Chondrocyte (in vitro differentiated cells): ENCODE measurements at regions not wholly inside any gene's neighbourhood (a gene's known extent, or its start where the extent isn't known, plus 50 kb on each side); places are given as distances from the start of the nearest gene placed in this dataset.

ENCODE experiments used
- DNase-seq: peaks from one replicate; pipeline ENCODE4 v3.0.0; 2021; ENCODE audit warnings: mixed read lengths, low spot score
- H3K27ac Mint-ChIP-seq: one replicate; pipeline ENCODE4 v1.8.0; 2021; ENCODE audit warnings: mild to moderate bottlenecking, moderate library complexity, mixed read lengths; ENCODE audit not compliant: unreplicated experiment
- H3K27me3 Mint-ChIP-seq: 2 replicates; pipeline ENCODE4 v1.8.0; 2021; ENCODE audit warnings: low read depth, mixed read lengths
- H3K36me3 Mint-ChIP-seq: 2 replicates; pipeline ENCODE4 v1.8.0; 2021; ENCODE audit warnings: low read depth, mixed read lengths
- H3K4me1 Mint-ChIP-seq: 2 replicates; pipeline ENCODE4 v1.8.0; 2021; ENCODE audit warnings: low read depth, mild to moderate bottlenecking, mixed read lengths
- H3K4me3 Mint-ChIP-seq: one replicate; pipeline ENCODE4 v1.8.0; 2021; ENCODE audit warnings: mild to moderate bottlenecking, moderate library complexity, mixed read lengths; ENCODE audit not compliant: unreplicated experiment
- H3K9me3 Mint-ChIP-seq: 2 replicates; pipeline ENCODE4 v1.8.0; 2021; ENCODE audit warnings: low read depth, mixed read lengths
- CTCF ChIP-seq: fragments of 200-600 bp; sonication (generic); IDR thresholded peaks from 2 replicates; pipeline ENCODE4 v1.5.0; 2021; ENCODE audit warnings: antibody characterized with exemption, mild to moderate bottlenecking, moderate library complexity

- peaks cover 28% of the 10 kb centered on the region for H3K27me3 Mint-ChIP-seq
- no peak overlapping the region for H3K27ac Mint-ChIP-seq
These were observed 56.9 kb upstream of the ALDH1A1 start for GRCh38 chr9:73009649-73010288.

GRCh38 chr9:73007966-73008672 is 55.3 kb upstream of the ALDH1A1 start:
- Mint-ChIP-seq H3K4me3 (no peak overlapping the region), H3K9me3 (no peaks in the 10 kb centered on the region), H3K27ac (no peak overlapping the region), H3K4me1 (peaks cover 7% of the 10 kb centered on the region), H3K27me3 (peaks cover 32% of the 10 kb centered on the region), H3K36me3 (no peaks in the 10 kb centered on the region)
- no peak for DNase-seq
- no peak for TF ChIP-seq CTCF

More at GRCh38 chr9:73009649-73010288, 56.9 kb upstream of the ALDH1A1 start:
- Mint-ChIP-seq H3K36me3 (no peaks in the 10 kb centered on the region), H3K4me1 (peaks cover 7% of the 10 kb centered on the region), H3K4me3 (no peak overlapping the region), H3K9me3 (no peaks in the 10 kb centered on the region)
- TF ChIP-seq CTCF, result no peak
- DNase-seq, result no peak

GRCh38 chr9:73006986-73007385 is 54.1 kb upstream of the ALDH1A1 start:
- Mint-ChIP-seq H3K4me1 (peaks cover 6% of the 10 kb centered on the region), H3K4me3 (no peak overlapping the region), H3K9me3 (no peaks in the 10 kb centered on the region), H3K36me3 (no peaks in the 10 kb centered on the region), H3K27ac (no peak overlapping the region), H3K27me3 (peaks cover 32% of the 10 kb centered on the region)
- DNase-seq, result no peak
- TF ChIP-seq CTCF, result no peak
